ENCODE measurements at regions not wholly inside any gene's neighbourhood (a gene's known extent, or its start where the extent isn't known, plus 50 kb on each side); places are given as distances from the start of the nearest gene placed in this dataset.
A peak's percentile ranks its signal among the peaks of the same experiment; 100 is the strongest.

DNA sequence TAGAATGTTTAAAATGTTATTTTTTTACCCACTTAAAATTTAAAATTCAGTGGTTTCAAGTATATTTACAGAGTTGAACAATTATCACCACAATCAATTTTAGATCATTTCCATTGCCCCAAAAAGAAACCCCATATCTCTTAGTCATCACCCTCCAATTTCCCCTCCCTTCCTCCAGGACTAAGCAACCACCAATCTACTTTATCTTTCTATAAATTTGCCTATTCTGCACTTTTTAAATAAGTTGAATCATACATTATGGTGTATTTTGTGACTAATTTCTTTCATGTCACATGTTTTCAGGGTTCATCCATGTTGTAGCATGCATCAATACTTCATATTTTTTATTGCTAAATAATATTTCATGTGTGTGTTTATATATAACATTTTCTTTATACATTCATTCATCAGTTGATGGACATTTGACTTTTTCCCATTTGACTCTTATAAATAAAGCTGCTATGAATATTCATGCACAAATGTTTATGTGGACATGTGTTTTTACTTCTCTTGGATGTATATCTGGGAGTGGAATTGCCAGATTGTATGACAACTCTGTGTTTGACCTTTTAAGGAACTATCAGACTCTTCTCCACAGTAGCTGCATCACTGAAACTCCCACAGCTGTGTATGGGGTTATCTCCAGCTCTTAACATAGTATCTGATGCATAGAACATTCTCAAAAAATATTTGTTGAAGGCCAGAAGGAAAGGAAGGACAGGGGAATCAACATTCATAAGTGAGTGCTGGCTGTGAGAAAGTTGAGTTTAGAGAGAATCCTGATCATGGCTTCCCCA, 107.8 kb upstream of the OXGR1 start:
- H3K36me3 ChIP-seq, result no peaks in the 10 kb centered on the region
- no peak overlapping the region for H3K27ac ChIP-seq
- no peak for DNase-seq
- no peaks in the 10 kb centered on the region for H3K27me3 ChIP-seq
- H3K4me1 ChIP-seq, result no peaks in the 10 kb centered on the region
- H3K4me3 ChIP-seq, result no peak overlapping the region
- no peaks in the 10 kb centered on the region for H3K9me3 ChIP-seq (replicated peaks)

DNA sequence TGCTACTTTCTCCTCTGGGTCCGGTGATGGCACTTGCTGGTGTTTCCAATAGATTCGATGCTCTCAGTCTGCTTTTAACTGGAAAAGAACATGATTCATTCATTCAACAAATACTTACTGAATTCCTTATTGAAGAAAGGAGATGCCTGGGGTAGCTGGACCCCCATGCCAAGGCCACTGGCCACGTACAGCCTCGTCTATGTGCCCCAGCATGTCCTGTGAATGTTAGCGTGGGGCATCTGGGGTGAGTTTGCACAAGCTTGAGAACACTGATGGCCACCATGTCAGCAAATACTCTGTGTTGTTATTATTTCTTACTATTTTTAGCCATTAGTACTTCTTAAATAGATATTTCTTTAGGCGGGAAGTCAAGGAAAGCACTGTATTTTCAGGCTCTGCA, 112.0 kb upstream of the OXGR1 start:
- H3K27me3 ChIP-seq, result no peaks in the 10 kb centered on the region
- H3K27ac ChIP-seq, result no peak overlapping the region
- no peak overlapping the region for H3K4me3 ChIP-seq
- DNase-seq, result no peak
- 0 out of 2 replicates have a peak, but pooled peaks cover 3% of the 10 kb centered on the region for H3K4me1 ChIP-seq
- H3K36me3 ChIP-seq, result no peaks in the 10 kb centered on the region
- H3K9me3 ChIP-seq (replicated peaks), result no peaks in the 10 kb centered on the region

DNA sequence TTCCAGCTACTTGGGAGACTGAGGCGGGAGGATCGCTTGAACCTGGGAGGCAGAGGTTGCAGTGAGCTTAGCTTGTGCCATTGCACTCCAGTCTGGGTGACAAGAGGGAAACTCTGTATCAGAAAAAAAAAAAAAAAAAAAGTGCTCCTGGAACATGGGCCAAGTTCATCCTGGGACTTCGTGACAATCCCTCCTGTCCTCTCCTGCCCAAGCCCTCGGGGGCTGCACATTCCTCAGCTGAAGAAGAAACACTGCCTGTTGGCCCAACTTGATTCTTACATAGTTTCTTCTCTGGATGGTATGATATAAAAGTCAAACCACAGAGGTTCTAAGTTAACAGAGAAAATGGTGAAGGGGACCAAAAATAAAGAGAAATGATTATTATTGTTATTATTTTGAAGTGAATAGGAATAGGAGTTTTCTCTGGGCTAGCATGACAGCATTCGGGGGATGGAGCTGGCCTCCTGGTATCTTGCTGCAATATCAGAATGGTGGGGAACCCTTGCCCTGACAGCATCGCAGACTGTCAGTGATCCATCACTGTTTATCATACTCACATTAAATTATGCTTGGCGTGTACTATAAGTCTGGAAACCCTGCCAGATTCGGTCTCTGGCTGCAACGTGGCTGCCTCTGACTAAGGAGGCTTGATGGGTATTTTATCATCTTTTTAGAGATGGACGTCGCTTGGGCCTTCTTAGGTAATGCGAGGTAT, 113.7 kb upstream of the OXGR1 start:
- no peak for DNase-seq
- Histone ChIP-seq H3K27ac (no peak overlapping the region), H3K36me3 (no peaks in the 10 kb centered on the region), H3K9me3 (replicated peaks) (no peaks in the 10 kb centered on the region), H3K4me1 (peaks cover 5% of the 10 kb centered on the region; the same call in 1 of the 2 replicates), H3K4me3 (no peak overlapping the region), H3K27me3 (no peaks in the 10 kb centered on the region)

DNA sequence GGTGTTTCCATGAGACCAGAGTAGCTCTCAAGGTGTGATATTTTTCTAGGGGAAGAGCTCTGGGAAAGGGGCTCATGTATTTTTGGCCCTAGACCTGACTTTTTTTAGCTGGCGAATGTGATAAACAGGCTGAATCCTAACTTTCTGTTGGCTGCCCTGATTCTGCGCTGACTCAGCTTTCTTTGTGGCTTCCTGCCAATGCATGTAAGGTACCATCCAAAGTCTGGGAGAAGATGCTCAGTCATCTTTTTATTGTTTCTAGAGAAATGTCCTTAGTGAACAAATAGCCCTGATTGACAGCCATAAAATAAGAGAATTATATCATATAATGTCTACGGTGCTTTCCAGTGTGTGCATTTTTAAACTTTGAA, 113.6 kb upstream of the MBNL2 start:
- H3K36me3 ChIP-seq, result no peaks in the 10 kb centered on the region
- no peak overlapping the region for H3K27ac ChIP-seq
- H3K4me1 ChIP-seq, result peaks cover 5% of the 10 kb centered on the region; the same call in 1 of the 2 replicates
- no peaks in the 10 kb centered on the region for H3K27me3 ChIP-seq
- no peaks in the 10 kb centered on the region for H3K9me3 ChIP-seq (replicated peaks)
- no peak overlapping the region for H3K4me3 ChIP-seq
- DNase-seq, result no peak

DNA sequence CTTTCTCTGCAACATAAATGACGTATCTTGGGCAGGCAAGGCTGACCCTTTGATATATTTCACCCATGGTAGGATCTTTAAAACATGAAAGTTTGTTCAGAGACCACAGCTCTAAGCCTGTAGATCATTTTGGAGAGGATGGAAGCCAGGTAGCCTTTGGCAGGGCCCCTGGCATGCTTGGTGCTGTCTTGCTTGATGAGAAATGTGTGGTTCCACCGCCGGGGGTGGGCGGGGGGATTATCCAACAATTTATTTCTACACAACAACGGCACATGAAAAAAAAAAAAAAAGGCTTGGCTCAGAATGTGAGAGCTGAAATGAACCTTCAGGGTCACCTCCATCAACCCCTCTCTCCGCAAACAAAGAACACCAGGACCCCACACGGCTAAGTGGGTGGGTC, 112.9 kb upstream of the MBNL2 start:
- Histone ChIP-seq H3K9me3 (replicated peaks) (no peaks in the 10 kb centered on the region), H3K27me3 (no peaks in the 10 kb centered on the region), H3K36me3 (no peaks in the 10 kb centered on the region), H3K4me3 (peak overlapping the region; percentile 36), H3K27ac (no peak overlapping the region), H3K4me1 (peaks cover 5% of the 10 kb centered on the region; the same call in 1 of the 2 replicates)
- DNase-seq, result no peak

DNA sequence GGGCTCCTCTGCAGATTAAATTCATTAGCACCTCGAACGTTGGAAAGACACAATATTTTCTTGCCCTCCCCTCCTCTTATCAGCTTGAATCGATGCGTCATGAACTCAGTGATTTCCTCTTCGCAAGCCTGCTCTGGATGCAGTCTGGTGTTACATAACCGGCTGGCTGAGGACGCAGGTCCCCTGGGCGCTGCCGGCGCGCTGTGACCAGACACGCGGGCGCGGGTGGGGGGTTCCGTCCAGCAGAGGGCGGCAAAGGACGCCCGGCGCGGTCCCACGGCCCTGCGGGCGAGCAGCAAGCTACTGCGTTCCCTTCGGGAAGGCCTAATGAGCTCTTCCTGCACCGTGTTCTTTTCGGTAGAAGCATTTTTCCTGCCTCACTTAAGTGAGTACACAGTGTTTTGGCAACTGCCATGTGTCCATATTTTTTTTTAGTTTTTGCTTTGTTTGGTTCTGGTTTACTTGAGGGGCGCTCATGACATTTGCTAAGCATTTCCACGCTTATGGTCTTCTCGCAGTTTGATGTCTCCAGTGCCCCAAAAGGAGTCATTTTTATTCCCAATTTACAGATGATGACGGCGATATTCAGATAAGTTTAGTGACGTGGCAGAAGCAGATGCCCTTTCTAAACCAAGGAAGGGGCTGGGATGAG, 112.2 kb upstream of the MBNL2 start:
- peak; percentile 80 to 86 for DNase-seq
- Histone ChIP-seq H3K36me3 (no peaks in the 10 kb centered on the region), H3K27me3 (no peaks in the 10 kb centered on the region), H3K4me1 (peaks cover 5% of the 10 kb centered on the region; the same call in 1 of the 2 replicates), H3K9me3 (replicated peaks) (no peaks in the 10 kb centered on the region), H3K4me3 (peak overlapping the region; percentile 36), H3K27ac (no peak overlapping the region)

DNA sequence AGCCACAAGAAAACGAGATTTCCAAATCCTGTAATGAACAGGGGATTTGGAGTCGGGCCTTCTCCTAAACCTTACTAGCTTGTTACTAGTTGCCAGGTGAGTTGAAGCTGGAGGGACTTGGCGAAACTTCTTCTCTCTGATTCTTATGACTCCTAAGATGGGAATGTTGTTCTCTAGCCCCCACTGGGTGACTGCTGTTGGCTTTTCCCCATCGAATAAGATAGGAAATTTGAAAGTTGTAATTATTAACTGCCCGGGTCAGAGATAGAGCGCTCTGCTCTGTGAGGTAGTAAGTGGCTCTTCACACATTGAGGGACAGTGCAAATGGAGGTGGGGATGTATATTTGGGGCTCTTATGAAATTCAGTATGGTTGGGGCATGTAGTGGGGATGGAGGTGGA, 111.2 kb upstream of the MBNL2 start:
- H3K4me1 ChIP-seq, result peaks cover 7% of the 10 kb centered on the region
- H3K4me3 ChIP-seq, result no peak overlapping the region
- H3K27ac ChIP-seq, result no peak overlapping the region
- DNase-seq, result no peak
- H3K9me3 ChIP-seq (replicated peaks), result no peaks in the 10 kb centered on the region
- H3K36me3 ChIP-seq, result no peaks in the 10 kb centered on the region
- no peaks in the 10 kb centered on the region for H3K27me3 ChIP-seq

DNA sequence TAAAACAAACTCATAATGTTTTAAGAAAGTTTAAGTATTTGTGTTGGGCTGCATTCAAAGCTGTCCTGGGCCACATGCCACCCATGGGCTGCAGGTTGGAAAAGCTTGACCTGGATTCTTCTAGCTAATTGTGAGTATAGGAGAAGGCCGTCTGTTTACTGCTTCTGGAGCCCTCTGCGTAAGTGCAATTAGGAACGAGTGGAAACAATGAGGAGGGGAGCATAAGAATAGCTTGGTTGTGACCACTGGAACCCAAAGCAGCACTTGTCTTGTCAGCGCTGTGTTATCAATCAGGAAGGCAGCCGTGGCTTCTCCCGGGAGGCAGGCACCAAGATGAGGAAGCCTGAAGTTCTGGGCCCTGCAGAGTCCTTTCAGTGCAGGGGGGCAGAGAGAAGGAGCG, 110.4 kb upstream of the MBNL2 start:
- Histone ChIP-seq H3K36me3 (no peaks in the 10 kb centered on the region), H3K27me3 (no peaks in the 10 kb centered on the region), H3K4me1 (peaks cover 15% of the 10 kb centered on the region), H3K4me3 (no peak overlapping the region), H3K27ac (no peak overlapping the region), H3K9me3 (replicated peaks) (no peaks in the 10 kb centered on the region)
- no peak for DNase-seq

DNA sequence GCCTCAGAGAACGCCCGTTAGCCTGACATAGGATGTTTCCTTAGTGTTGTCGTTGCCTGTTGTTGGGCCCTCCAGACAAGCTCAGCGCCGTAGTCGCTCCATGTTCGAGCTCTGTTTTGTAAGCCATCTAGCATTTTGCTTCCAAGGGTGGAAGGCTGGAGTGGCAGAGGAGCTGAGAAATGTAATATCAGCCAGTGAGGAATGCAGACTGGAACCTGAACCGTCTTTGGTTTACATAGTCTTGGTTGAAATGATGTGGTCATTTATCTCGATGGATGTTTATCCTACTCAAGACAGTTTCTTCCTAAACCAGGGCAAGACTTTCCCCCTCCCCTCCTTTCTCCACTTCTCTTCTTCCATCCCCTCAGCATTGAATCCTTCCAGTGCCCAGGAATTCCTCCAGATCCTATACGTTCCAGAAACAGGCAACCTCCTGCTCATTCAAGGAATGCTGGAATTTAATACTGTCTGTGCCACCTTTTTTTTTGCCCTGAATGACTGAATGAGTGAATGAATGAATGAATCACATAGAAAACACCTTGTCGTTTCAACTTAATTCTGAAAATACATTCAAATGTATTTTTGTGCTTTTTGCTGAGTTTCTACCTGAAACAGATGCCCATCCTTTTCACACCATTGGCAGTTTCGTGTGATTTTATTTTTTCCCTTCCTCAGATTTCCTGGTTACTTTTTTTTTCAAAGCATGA, 109.5 kb upstream of the MBNL2 start:
- Histone ChIP-seq H3K9me3 (replicated peaks) (no peaks in the 10 kb centered on the region), H3K27ac (no peak overlapping the region), H3K4me1 (peaks cover 21% of the 10 kb centered on the region), H3K27me3 (no peaks in the 10 kb centered on the region), H3K36me3 (no peaks in the 10 kb centered on the region), H3K4me3 (no peak overlapping the region)
- peak in 1 of 2 experiments; percentile 22 for DNase-seq

DNA sequence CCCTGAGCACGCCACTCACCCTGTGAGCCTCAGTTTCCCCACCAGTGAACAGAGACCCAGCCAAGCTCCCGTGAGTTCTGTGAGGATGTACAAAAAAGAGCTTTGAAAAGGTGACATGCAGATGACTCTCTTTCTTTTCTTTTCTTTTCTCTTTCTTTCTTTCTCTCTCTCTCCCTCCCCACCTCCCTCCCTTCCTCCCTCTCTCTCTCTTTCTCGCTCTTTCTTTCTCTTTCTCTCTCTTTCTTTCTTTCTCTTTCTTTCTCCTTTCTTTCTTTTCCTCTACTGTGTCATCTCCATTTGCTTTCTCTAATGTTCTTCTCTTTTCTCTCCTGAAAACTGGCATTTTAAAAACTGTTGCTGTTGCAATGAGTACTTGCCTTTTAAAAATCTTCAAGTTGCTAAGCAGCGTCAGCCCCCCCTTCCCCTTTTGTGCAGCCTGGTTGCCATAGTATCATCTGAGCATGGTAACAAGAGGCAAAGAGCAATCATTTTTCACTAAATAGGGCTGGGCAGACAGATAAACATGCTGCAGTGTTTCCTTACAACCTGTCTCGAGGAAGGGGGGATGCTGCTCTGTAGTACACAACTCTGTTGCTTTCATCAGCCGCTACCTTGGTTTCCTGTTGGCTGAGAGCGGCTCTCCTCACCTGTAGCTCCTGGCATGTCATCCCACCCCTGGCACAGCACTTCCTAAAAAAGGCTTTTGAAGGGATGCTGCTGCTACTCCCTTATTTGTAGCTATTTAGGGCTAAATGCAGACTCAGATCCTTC, 108.7 kb upstream of the MBNL2 start:
- Histone ChIP-seq H3K27ac (no peak overlapping the region), H3K9me3 (replicated peaks) (no peaks in the 10 kb centered on the region), H3K27me3 (no peaks in the 10 kb centered on the region), H3K4me1 (peaks cover 21% of the 10 kb centered on the region), H3K36me3 (no peaks in the 10 kb centered on the region), H3K4me3 (no peak overlapping the region)
- no peak for DNase-seq

DNA sequence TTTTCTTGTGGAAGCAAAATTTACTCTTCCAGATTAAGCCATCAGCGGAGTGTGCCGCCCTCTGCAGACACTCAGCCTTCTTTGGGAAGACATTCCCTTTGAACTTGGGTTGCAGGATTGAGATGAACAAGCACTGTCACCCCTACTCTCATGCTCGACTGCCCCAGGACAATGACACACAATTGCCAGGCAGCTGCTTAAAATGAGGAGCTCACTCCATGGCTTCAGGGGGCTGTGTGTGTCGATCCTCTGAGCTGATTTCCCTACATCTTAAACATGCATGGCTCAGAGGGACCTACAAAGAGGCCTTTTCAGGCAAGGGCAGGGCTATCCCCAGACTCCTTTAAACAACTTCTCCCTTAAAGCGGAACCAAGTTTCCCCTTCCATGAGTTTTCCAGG, 107.5 kb upstream of the MBNL2 start:
- Histone ChIP-seq H3K4me3 (peak overlapping the region; percentile 27), H3K27ac (peak overlapping the region; percentile 44)

DNA sequence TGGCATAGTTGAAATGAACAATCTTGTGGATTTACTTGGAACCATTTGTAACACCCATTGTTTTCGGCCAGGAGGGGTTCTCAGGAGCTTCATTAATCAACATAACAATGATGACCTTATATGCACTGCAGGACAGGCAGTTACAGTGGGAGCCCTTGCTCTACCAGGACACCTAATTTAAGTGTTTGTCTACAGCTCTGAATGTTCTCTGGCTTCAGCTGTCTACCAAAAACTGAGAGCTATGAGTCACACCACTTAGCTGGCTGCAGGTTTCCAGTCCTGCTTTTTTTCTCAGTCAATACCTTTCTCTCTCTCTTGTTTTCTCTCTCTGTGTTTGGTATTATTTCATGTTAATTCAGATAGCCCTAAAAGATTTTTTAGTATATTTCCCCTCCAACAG, 105.4 kb upstream of the MBNL2 start:
- Histone ChIP-seq H3K27me3 (no peaks in the 10 kb centered on the region), H3K4me3 (no peak overlapping the region), H3K36me3 (no peaks in the 10 kb centered on the region), H3K4me1 (peaks cover 18% of the 10 kb centered on the region), H3K9me3 (replicated peaks) (no peaks in the 10 kb centered on the region), H3K27ac (peak overlapping the region; percentile 44; the same call in 1 of the 2 replicates)
- DNase-seq, result peak; percentile 25 to 53

More for the DNA sequence above, 107.5 kb upstream of the MBNL2 start:
- Histone ChIP-seq H3K9me3 (replicated peaks) (no peaks in the 10 kb centered on the region), H3K4me1 (peaks cover 21% of the 10 kb centered on the region), H3K27me3 (no peaks in the 10 kb centered on the region), H3K36me3 (no peaks in the 10 kb centered on the region)
- peak; percentile 10 to 44 for DNase-seq

DNA sequence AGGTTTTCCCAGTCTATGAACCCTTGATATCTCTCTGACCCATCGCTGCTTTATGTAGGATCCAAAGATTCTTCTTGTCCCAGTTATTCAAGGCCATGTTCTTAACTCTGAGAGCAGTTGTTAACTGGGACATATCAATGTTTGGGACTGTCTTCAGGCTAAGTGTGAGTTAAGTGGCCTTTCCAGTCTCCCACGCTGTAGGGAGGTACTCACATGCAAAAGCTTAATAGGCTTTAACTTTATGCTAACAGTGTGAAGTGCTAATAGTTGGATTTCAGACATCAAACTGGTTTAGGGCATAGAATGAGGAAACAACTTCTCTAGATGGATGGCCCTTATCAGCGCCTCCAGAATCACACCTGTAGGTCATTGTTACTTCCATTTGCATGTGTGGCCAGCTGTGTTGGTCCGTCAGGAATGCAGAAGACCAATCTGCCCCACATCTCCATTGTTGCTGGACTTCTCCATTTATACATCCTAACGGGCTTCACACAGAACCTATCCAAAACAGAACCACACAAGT, 104.7 kb upstream of the MBNL2 start:
- no peaks in the 10 kb centered on the region for H3K27me3 ChIP-seq
- H3K4me1 ChIP-seq, result peaks cover 19% of the 10 kb centered on the region
- no peak for DNase-seq
- H3K9me3 ChIP-seq (replicated peaks), result no peaks in the 10 kb centered on the region
- H3K36me3 ChIP-seq, result no peaks in the 10 kb centered on the region
- H3K4me3 ChIP-seq, result no peak overlapping the region
- no peak overlapping the region for H3K27ac ChIP-seq

DNA sequence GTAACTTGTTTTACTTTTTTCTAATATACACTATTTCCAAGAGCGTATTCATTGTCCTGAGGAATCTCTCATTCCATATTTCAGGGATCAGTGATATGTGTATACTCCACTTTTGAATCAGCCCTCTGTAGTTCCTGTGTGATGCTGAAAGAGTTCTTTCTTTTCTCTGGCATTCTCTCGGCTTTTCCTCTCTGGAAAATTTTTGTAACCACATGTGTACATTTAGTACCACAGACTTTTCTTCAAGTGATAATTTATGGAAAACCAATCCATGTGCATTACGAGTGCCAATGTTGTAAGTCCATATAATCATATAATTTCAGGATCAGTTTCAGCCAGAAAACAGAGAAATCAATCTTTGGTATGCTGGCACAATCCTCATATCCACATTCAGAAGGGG, 102.2 kb upstream of the MBNL2 start:
- Histone ChIP-seq H3K4me3 (no peak overlapping the region), H3K9me3 (replicated peaks) (no peaks in the 10 kb centered on the region), H3K27ac (no peak overlapping the region), H3K4me1 (peaks cover 26% of the 10 kb centered on the region), H3K36me3 (no peaks in the 10 kb centered on the region), H3K27me3 (no peaks in the 10 kb centered on the region)
- no peak for DNase-seq
